BE2C (cell line): ENCODE measurements at regions not wholly inside any gene's neighbourhood (a gene's known extent, or its start where the extent isn't known, plus 50 kb on each side); places are given as distances from the start of the nearest gene placed in this dataset.

Source experiments
- DNase-seq: peaks from one replicate; pipeline ENCODE4 v3.0.0-alpha.2; 2020
- H3K27me3 ChIP-seq: fragments of 250-450 bp; sonication (Bioruptor Pico); 2 replicates; pipeline ENCODE4 v1.5.1; 2020; ENCODE audit warnings: mild to moderate bottlenecking
- H3K36me3 ChIP-seq: fragments of 250-450 bp; sonication (Bioruptor Pico); 2 replicates; pipeline ENCODE4 v1.5.1; 2020; ENCODE audit warnings: mild to moderate bottlenecking
- H3K4me1 ChIP-seq: fragments of 250-450 bp; sonication (Bioruptor Pico); 2 replicates; pipeline ENCODE4 v1.5.1; 2020
- H3K4me3 ChIP-seq: 2 replicates; pipeline ENCODE4 v1.5.1; 2011; ENCODE audit warnings: low read depth, low read length
- H3K9me3 ChIP-seq: fragments of 250-450 bp; sonication (Bioruptor Pico); 2 replicates; pipeline ENCODE4 v1.5.1; 2020
- TF ChIP-seq, protein P1 (sequence below): IDR thresholded peaks from 2 replicates; pipeline ENCODE4 v1.5.1; 2012; ENCODE audit warnings: mild to moderate bottlenecking, low read depth, low read length

- Histone ChIP-seq H3K9me3 (no peaks in the 10 kb centered on the region), H3K36me3 (no peaks in the 10 kb centered on the region), H3K4me3 (no peak overlapping the region), H3K4me1 (no peaks in the 10 kb centered on the region), H3K27me3 (no peaks in the 10 kb centered on the region)
- TF ChIP-seq, protein P1, sequence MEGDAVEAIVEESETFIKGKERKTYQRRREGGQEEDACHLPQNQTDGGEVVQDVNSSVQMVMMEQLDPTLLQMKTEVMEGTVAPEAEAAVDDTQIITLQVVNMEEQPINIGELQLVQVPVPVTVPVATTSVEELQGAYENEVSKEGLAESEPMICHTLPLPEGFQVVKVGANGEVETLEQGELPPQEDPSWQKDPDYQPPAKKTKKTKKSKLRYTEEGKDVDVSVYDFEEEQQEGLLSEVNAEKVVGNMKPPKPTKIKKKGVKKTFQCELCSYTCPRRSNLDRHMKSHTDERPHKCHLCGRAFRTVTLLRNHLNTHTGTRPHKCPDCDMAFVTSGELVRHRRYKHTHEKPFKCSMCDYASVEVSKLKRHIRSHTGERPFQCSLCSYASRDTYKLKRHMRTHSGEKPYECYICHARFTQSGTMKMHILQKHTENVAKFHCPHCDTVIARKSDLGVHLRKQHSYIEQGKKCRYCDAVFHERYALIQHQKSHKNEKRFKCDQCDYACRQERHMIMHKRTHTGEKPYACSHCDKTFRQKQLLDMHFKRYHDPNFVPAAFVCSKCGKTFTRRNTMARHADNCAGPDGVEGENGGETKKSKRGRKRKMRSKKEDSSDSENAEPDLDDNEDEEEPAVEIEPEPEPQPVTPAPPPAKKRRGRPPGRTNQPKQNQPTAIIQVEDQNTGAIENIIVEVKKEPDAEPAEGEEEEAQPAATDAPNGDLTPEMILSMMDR: no peak
- no peak for DNase-seq
Measured at GRCh38 chr2:226434702-226435101, 364.9 kb downstream of the IRS1 start.

- Histone ChIP-seq H3K9me3 (no peaks in the 10 kb centered on the region), H3K4me1 (no peaks in the 10 kb centered on the region)
- TF ChIP-seq, protein P1: no peak
Measured at GRCh38 chr2:226431288-226431948, 368.2 kb downstream of the IRS1 start.

DNA sequence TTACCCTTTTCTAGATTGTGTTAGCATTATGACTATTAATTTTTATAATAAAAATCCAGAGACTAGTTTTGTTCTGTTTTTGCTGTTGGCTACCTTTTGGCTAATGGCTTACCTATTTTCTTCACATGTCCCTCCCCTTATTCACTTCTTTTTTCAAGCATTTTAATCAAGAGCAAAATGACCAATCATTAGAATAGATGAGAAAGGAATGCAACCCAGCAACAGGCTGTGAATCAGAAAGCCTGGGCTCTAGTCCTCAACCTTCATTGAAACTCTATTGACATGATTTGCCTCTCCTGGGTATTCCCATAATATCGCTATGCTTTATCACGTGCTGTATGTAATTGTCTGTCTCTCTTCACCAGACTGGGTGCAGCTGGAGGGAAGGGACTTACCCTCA is 370.1 kb downstream of the IRS1 start:
- Histone ChIP-seq H3K36me3 (no peaks in the 10 kb centered on the region), H3K4me1 (no peaks in the 10 kb centered on the region), H3K9me3 (no peaks in the 10 kb centered on the region), H3K27me3 (no peaks in the 10 kb centered on the region), H3K4me3 (no peak overlapping the region)
- no peak for DNase-seq
- TF ChIP-seq, protein P1: no peak

More at GRCh38 chr2:226431288-226431948, 368.2 kb downstream of the IRS1 start:
- H3K4me3 ChIP-seq: no peak overlapping the region
- H3K27me3 ChIP-seq: no peaks in the 10 kb centered on the region
- no peak for DNase-seq
- no peaks in the 10 kb centered on the region for H3K36me3 ChIP-seq

DNA sequence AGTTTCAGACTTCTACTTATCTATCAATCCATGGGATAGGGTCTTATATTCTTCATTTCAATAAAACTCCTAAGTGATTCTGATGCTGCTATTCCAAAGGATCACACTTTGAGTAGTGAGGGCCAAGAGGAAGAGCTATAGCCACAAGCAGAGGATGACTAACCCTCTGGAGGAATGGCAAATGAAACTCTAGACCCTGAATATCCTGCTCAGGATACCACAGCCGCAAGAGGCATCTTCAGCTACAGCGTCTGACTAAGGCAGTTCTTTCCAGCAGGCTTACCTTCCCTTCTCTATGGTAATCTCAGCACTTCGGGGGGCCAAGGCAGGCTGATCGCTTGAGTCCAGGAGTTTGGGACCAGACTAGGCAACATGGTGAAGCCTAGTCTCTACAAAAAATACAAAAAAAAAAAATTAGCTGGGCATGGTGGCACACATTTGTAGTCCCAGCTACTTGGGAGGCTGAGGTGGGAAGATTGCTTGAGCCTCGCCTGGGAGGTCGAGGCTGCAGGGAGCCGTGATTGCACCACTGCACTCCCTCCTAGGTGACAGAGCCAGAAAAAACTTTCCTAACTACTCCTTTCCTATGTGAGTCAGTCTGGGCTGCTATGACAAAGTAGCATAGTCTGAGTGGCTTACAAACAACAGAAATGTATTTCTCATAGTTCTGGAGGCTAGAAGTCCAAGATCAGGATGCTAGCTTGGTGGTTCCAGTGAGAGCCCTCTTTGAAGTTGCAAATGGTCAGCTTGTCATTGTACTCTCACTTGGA is 371.9 kb downstream of the IRS1 start:
- Histone ChIP-seq H3K27me3 (no peaks in the 10 kb centered on the region), H3K4me3 (no peak overlapping the region), H3K9me3 (no peaks in the 10 kb centered on the region), H3K4me1 (no peaks in the 10 kb centered on the region), H3K36me3 (no peaks in the 10 kb centered on the region)
- no peak for DNase-seq
- TF ChIP-seq, protein P1: no peak

DNA sequence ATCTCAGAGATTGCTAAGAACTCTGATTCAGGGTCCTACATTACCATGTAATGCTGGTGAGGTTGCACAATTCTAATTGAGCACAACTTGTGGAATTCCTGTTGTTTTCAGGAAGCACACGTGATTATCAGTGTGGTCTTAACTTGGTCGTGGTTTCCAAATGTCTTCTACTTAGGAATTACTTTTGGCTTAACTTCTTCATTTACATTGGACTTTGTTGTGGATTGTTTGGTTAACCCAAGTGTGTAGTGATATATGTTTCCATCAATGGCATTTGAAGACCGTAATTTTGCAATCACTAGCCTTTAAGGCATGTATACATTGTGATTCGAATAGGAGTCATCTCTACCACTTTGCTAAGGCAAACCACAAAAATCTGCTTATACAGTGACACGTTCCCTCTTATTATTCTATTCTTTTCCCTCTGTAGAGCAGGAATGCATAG is 373.3 kb downstream of the IRS1 start:
- TF ChIP-seq, protein P1: no peak
- H3K9me3 ChIP-seq: no peaks in the 10 kb centered on the region
- no peak for DNase-seq
- no peak overlapping the region for H3K4me3 ChIP-seq
- H3K36me3 ChIP-seq: no peaks in the 10 kb centered on the region
- H3K27me3 ChIP-seq: no peaks in the 10 kb centered on the region
- no peaks in the 10 kb centered on the region for H3K4me1 ChIP-seq

GRCh38 chr2:226424971-226425370 is 374.6 kb downstream of the IRS1 start:
- no peaks in the 10 kb centered on the region for H3K4me1 ChIP-seq
- no peak overlapping the region for H3K4me3 ChIP-seq
- no peaks in the 10 kb centered on the region for H3K9me3 ChIP-seq
- TF ChIP-seq, protein P1: no peak
- no peaks in the 10 kb centered on the region for H3K36me3 ChIP-seq
- no peaks in the 10 kb centered on the region for H3K27me3 ChIP-seq
- no peak for DNase-seq
